Fibroblast of pulmonary artery (primary cell): ENCODE measurements at regions not wholly inside any gene's neighbourhood (a gene's known extent, or its start where the extent isn't known, plus 50 kb on each side); places are given as distances from the start of the nearest gene placed in this dataset.
A peak's percentile ranks its signal among the peaks of the same experiment; 100 is the strongest.

Experiments used
- DNase-seq: peaks from one replicate; pipeline ENCODE4 v3.0.0-alpha.2; 2010; ENCODE audit warnings: low read depth
- H3K4me3 ChIP-seq: replicated peaks from 2 replicates; pipeline ENCODE4 v1.5.1; 2011; ENCODE audit warnings: low read depth, mild to moderate bottlenecking, control low read depth, low read length, moderate library complexity
- CTCF ChIP-seq: IDR thresholded peaks from 2 replicates; pipeline ENCODE4 v1.5.1; 2011; ENCODE audit warnings: mild to moderate bottlenecking, control low read depth, low read length, inconsistent platforms; ENCODE audit errors: missing control alignments

DNA sequence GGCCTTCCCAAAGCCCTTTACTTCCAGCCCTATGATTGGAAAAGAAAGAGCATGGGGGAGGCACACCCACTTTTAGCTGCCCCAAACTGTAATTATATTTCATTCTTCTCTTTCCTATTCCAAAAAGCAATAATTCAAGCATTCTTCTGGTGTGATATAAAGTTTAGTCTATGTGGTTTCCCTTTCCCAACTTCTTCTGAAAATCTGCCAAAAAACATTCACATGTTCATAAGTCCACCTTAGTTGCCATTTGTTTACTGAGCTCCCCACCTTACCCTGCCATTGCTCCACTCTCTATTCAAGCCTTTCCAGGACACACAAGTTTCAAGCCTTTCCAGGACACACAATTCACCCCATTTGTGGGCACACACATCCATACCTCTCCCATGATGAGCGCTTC is 111.6 kb upstream of the BMAL1 start:
- peak; percentile 19 for DNase-seq
- TF ChIP-seq CTCF = no peak
- no peak overlapping the region for H3K4me3 ChIP-seq

- no peak for TF ChIP-seq CTCF
- no peak for DNase-seq
- no peak overlapping the region for H3K4me3 ChIP-seq
Measured at GRCh38 chr11:13168271-13168670, 109.3 kb upstream of the BMAL1 start.

GRCh38 chr11:13169709-13170108 is 107.9 kb upstream of the BMAL1 start:
- no peak for TF ChIP-seq CTCF
- no peak overlapping the region for H3K4me3 ChIP-seq
- peak; percentile 94 for DNase-seq

GRCh38 chr11:13174090-13174489 is 103.5 kb upstream of the BMAL1 start:
- H3K4me3 ChIP-seq = no peak overlapping the region
- no peak for DNase-seq
- TF ChIP-seq CTCF = no peak

GRCh38 chr11:13183094-13183825 is 94.3 kb upstream of the BMAL1 start:
- DNase-seq = peak; percentile 73
- H3K4me3 ChIP-seq = peak overlapping the region; percentile 20
- TF ChIP-seq CTCF = peak; percentile 65

DNA sequence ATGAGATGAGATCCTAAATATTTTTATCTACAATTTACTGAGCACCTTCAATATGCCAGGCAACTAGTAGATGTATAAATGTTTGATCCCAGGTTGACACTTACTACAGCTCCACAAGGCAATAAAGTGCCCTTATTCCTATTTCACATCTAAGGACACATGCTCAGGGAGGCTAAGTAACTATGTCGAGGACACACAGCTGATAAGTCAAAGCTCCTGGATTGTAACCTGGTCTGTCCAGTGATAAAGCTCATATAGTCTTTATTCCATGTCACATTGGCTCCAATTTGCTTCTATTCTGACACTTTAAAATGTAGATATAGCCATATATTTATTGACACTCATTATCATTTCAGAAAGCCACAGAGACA is 93.8 kb upstream of the BMAL1 start:
- TF ChIP-seq CTCF = no peak
- no peak overlapping the region for H3K4me3 ChIP-seq
- DNase-seq = no peak

- no peak for DNase-seq
- TF ChIP-seq CTCF = no peak
Measured at GRCh38 chr11:13184295-13184794, 93.2 kb upstream of the BMAL1 start.

More at GRCh38 chr11:13184295-13184794, 93.2 kb upstream of the BMAL1 start:
- H3K4me3 ChIP-seq = no peak overlapping the region
